H7 (cell line): ENCODE measurements at regions not wholly inside any gene's neighbourhood (a gene's known extent, or its start where the extent isn't known, plus 50 kb on each side); places are given as distances from the start of the nearest gene placed in this dataset.

Source experiments
- DNase-seq: peaks from one replicate; pipeline ENCODE4 v3.0.0; 2012
- H3K27me3 ChIP-seq: 2 replicates; pipeline ENCODE4 v1.6.0; 2011; ENCODE audit warnings: mild to moderate bottlenecking, low read length; ENCODE audit not compliant: control insufficient read depth, insufficient read depth
- H3K36me3 ChIP-seq: replicated peaks from 2 replicates; pipeline ENCODE4 v1.5.1; 2011; ENCODE audit warnings: low read length; ENCODE audit not compliant: control insufficient read depth, insufficient read depth
- H3K4me3 ChIP-seq: 2 replicates; pipeline ENCODE4 v1.5.1; 2011; ENCODE audit warnings: low read depth, mild to moderate bottlenecking, control low read depth, low read length, moderate library complexity; ENCODE audit not compliant: insufficient read depth

DNA sequence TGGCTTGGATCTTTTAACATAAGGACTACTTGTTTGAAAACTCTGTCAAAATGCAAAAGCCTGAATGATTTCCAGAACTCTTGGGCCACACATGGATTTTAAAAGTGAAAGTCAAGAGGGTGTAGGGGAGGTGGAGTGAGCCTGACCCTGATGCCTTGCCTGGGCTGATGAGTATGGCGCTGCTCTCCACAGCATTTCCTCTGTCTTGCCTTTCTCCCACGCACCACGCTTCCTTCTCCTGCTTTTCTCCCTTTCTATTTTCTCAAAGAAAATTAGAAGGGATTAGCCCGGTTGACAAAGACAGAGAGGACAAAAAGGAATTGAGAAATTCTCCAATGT lies 207.0 kb upstream of the CCDC68 start:
- H3K36me3 ChIP-seq: no peaks in the 10 kb centered on the region
- H3K4me3 ChIP-seq: no peak overlapping the region
- DNase-seq: no peak

DNA sequence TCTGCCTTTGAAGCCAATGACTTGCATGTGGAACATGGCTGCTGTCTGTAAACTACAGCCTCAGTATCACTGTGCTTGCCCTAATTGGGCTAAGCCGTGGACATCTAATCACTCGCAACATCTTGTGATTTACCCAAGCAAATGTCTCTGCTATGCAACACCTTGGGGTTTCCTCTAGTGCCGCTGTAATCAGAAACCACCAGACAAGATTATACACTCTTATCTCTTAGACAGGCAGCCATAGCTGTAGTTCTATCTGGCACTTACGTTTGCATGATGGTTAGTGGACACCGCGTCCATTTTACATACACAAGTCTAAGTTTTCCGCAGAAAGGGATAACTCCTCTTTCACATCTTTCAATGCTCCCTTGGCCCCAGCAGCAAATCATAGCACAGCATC lies 204.3 kb upstream of the CCDC68 start:
- no peak for DNase-seq
- no peaks in the 10 kb centered on the region for H3K27me3 ChIP-seq
- H3K4me3 ChIP-seq: no peak overlapping the region
- H3K36me3 ChIP-seq: no peaks in the 10 kb centered on the region

More for the DNA sequence above, 207.0 kb upstream of the CCDC68 start:
- no peaks in the 10 kb centered on the region for H3K27me3 ChIP-seq

- no peak for DNase-seq
These were observed 202.7 kb upstream of the CCDC68 start for GRCh38 chr18:55161916-55162315.

GRCh38 chr18:55159027-55159426 lies 199.8 kb upstream of the CCDC68 start:
- Histone ChIP-seq H3K36me3 (no peaks in the 10 kb centered on the region), H3K27me3 (no peaks in the 10 kb centered on the region), H3K4me3 (no peak overlapping the region)
- DNase-seq: no peak

More at GRCh38 chr18:55161916-55162315, 202.7 kb upstream of the CCDC68 start:
- no peaks in the 10 kb centered on the region for H3K27me3 ChIP-seq
- no peak overlapping the region for H3K4me3 ChIP-seq
- H3K36me3 ChIP-seq: no peaks in the 10 kb centered on the region

DNA sequence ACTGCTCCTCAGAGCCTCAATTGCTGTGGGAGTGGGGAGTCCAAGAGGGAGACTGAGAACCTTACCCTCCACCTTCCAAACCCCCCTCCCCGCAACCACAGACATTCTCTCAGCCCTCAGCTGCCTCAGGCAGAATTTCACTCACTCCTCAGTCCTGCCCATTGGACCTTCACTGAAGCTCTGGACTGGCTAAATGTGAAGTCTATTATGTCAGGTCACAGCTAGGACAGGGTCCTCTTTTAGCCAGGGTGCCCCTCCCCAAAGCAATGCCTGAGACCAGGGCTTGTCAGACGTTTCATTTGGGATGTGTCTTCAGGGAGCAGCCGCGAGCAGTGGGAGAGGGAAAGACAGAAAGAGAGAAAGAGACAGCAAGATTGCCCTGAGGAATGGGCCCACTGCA lies 199.3 kb upstream of the CCDC68 start:
- H3K27me3 ChIP-seq: no peaks in the 10 kb centered on the region
- no peak for DNase-seq
- H3K36me3 ChIP-seq: no peaks in the 10 kb centered on the region
- no peak overlapping the region for H3K4me3 ChIP-seq

- no peak overlapping the region for H3K4me3 ChIP-seq
- no peaks in the 10 kb centered on the region for H3K36me3 ChIP-seq
- DNase-seq: no peak
- no peaks in the 10 kb centered on the region for H3K27me3 ChIP-seq
These were observed 194.1 kb upstream of the CCDC68 start for GRCh38 chr18:55153346-55153745.

GRCh38 chr18:55152801-55153200 lies 193.5 kb upstream of the CCDC68 start:
- no peaks in the 10 kb centered on the region for H3K27me3 ChIP-seq

GRCh38 chr18:55149994-55150393 lies 190.7 kb upstream of the CCDC68 start:
- Histone ChIP-seq H3K27me3 (no peaks in the 10 kb centered on the region), H3K36me3 (no peaks in the 10 kb centered on the region), H3K4me3 (no peak overlapping the region)
- DNase-seq: no peak

More at GRCh38 chr18:55152801-55153200, 193.5 kb upstream of the CCDC68 start:
- Histone ChIP-seq H3K4me3 (no peak overlapping the region), H3K36me3 (no peaks in the 10 kb centered on the region)
- DNase-seq: no peak

DNA sequence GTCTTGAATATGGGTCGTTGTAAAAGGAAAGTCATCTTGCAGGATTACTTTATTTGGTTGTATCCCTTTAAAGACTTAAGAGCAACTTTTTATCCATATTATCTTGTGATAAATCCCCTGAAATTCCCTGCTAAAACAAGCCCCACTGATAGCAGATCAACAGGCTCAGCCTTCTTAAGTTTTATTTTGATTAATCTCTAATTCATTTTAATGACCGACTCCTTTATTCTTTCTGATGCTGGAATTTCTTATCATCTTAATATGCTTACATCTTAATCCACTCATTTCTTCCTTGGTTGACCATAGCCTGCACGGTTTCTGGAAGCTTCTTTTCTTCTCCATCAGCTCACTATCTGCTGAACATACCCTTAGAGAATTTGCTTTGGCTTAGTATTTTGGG lies 188.5 kb upstream of the CCDC68 start:
- Histone ChIP-seq H3K27me3 (no peaks in the 10 kb centered on the region), H3K4me3 (no peak overlapping the region), H3K36me3 (no peaks in the 10 kb centered on the region)
- no peak for DNase-seq

DNA sequence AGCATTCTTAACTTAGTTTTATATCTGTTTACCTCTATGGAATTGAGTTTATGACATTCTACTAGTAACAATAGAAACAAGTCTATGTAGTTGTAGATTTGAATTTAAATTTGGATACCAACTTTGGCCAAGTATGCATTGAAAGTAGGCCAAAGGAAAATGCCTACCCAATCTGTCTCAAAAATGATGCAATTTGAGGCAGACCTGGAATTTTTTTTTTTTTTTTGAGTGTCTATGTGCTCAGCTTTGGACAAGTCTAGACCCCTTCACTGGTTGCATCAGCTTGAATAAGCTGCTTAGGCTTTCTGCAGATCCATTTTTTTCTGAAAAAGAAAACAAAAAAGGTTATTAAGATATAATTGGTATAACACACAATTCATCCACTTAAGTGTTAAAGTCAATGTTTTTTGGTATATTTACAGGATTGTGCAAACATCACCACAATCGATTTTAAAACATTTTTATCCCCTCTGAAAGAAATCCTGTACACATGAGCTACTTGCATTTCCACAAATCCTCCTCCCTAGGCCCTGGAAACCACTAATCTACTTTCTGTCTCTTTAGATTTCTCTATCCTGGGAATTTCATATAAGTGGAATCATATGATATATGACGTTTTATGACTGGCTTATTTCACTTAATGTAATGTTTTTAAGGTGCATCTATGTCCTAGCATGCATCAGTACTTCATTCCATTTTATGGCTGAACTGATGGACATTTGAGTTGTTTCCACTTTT lies 185.1 kb upstream of the CCDC68 start:
- no peak overlapping the region for H3K4me3 ChIP-seq
- no peaks in the 10 kb centered on the region for H3K36me3 ChIP-seq
- H3K27me3 ChIP-seq: no peaks in the 10 kb centered on the region
- DNase-seq: no peak

- H3K27me3 ChIP-seq: no peaks in the 10 kb centered on the region
- H3K36me3 ChIP-seq: no peaks in the 10 kb centered on the region
- no peak for DNase-seq
- H3K4me3 ChIP-seq: no peak overlapping the region
These were observed 183.1 kb upstream of the CCDC68 start for GRCh38 chr18:55142410-55142809.

DNA sequence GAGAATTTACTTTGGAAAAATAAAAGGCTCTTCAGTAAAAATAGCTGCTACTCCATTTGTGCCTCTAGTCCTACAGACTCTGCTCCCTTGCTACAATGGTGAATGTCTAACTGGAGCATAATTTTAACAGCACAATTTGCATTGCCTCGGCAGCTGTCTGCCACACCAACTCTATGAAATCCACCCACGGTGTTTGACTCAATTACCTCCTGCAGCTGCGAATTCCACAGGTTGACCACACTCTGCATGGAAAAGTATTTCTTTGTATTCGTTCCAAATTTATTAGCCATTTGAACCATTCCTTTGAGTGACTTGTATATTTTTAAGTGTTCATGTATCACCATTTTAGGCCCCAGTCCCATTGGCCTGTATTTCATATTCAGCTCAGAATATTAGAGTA lies 182.1 kb upstream of the CCDC68 start:
- no peaks in the 10 kb centered on the region for H3K27me3 ChIP-seq
- H3K4me3 ChIP-seq: no peak overlapping the region
- DNase-seq: no peak
- H3K36me3 ChIP-seq: no peaks in the 10 kb centered on the region

GRCh38 chr18:55139836-55140235 lies 180.6 kb upstream of the CCDC68 start:
- Histone ChIP-seq H3K4me3 (no peak overlapping the region), H3K36me3 (no peaks in the 10 kb centered on the region), H3K27me3 (no peaks in the 10 kb centered on the region)
- no peak for DNase-seq

GRCh38 chr18:55139307-55139706 lies 180.0 kb upstream of the CCDC68 start:
- H3K4me3 ChIP-seq: no peak overlapping the region
- no peaks in the 10 kb centered on the region for H3K36me3 ChIP-seq
- H3K27me3 ChIP-seq: no peaks in the 10 kb centered on the region
- no peak for DNase-seq

DNA sequence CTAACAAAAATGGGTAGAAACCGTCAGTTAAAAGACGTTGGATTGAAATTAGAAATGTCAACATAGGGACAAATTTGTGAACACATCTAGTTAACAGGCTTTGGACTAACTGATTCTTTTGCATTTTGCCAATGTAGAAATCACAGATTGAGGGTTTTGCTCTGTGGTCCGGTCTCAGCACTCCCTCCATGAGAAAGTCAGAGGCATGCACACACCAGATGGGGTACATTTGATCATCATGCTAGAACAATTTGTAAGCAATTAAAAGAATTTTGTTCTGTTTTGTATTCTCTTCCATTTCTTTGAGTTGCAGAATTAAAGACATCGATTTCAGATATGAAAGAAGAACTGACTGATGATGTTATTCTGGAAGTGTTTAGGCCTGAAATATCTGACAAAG lies 179.1 kb upstream of the CCDC68 start:
- no peaks in the 10 kb centered on the region for H3K36me3 ChIP-seq
- no peaks in the 10 kb centered on the region for H3K27me3 ChIP-seq
- DNase-seq: no peak
- H3K4me3 ChIP-seq: no peak overlapping the region

DNA sequence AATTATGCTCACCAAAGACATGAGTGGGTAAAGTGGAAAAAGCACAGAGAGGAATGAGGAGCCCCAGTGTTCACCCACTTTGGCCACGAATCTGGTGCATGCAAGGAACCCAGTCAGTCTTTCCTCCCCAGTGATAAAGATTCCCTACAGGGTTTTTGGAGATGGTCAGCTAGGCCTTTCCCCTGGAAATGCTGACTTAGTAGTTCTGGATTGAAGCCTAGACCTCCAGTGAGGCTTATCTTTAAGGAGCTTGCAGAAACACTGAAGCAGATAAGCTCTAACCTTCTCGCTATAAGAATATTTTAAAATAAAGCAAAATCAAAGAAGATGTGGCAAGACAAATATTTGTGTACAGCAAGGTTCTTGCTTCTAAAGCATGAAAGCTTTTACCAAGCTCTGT lies 178.3 kb upstream of the CCDC68 start:
- no peak for DNase-seq
- Histone ChIP-seq H3K27me3 (no peaks in the 10 kb centered on the region), H3K36me3 (no peaks in the 10 kb centered on the region), H3K4me3 (no peak overlapping the region)
